Aorta (tissue), 5 donors: ENCODE measurements at regions not wholly inside any gene's neighbourhood (a gene's known extent, or its start where the extent isn't known, plus 50 kb on each side); places are given as distances from the start of the nearest gene placed in this dataset.
"Not testable (repeated sequence)": the region's sequence is repeated elsewhere in the genome, so short reads cannot be mapped to it uniquely, and the experiment has no call there.

Experiments
- ATAC-seq: fragments of 200-7000 bp; cut with Tn5 transposase; one replicate; pipeline ENCODE4 v1.9.1; 2022; ENCODE audit warnings: moderate library complexity; ENCODE audit not compliant: low FRiP score
- DNase-seq, 2 donors: peaks; one replicate each; pipeline ENCODE4 v3.0.0-alpha.2; 2020
- H3K27ac ChIP-seq, 2 donors: one replicate each; pipeline ENCODE4 v1.5.1; 2013; ENCODE audit warnings: low read length in 2 of 2, mild to moderate bottlenecking in 2 of 2, moderate library complexity in 2 of 2, control low read depth in 1 of 2, inconsistent platforms in 1 of 2, low read depth in 1 of 2
- H3K27me3 ChIP-seq, 2 donors: one replicate each; pipeline ENCODE4 v1.6.1; 2013; ENCODE audit warnings: control low read depth in 1 of 2, low read length in 1 of 2, mild to moderate bottlenecking in 1 of 2, moderate library complexity in 1 of 2; ENCODE audit not compliant: insufficient read depth in 2 of 2, control insufficient read depth in 1 of 2
- H3K36me3 ChIP-seq, 2 donors: one replicate each; pipeline ENCODE4 v1.6.1; 2013; ENCODE audit warnings: control low read depth in 1 of 2, low read length in 1 of 2, mild to moderate bottlenecking in 1 of 2; ENCODE audit not compliant: insufficient read depth in 2 of 2, control insufficient read depth in 1 of 2
- H3K4me1 ChIP-seq, 2 donors: one replicate each; pipeline ENCODE4 v1.6.1; 2013; ENCODE audit warnings: low read length in 2 of 2, control low read depth in 1 of 2, mild to moderate bottlenecking in 1 of 2, moderate library complexity in 1 of 2; ENCODE audit not compliant: insufficient read depth in 2 of 2, control insufficient read depth in 1 of 2
- H3K4me3 ChIP-seq, 2 donors: one replicate each; pipeline ENCODE4 v1.5.1; 2013; ENCODE audit warnings: low read length in 2 of 2, control low read depth in 1 of 2, mild to moderate bottlenecking in 1 of 2
- H3K9me3 ChIP-seq: one replicate; pipeline ENCODE4 v1.6.1; 2013; ENCODE audit warnings: mild to moderate bottlenecking, low read length; ENCODE audit not compliant: control insufficient read depth
- WGBS, 2 donors: extraction: QIAGEN DNeasy Blood & Tissue Kit; methylation state at CpG; one replicate each; pipeline ENCODE4 v1.1.7; 2013; 5-methylcytosine and 5-hydroxymethylcytosine counted together
- intact Hi-C, 2 donors: fragments of 100-400 bp; cut with DNase I; formaldehyde crosslinking; loops; one replicate each; pipeline versions ENCODE4 v1.14.2 to v1.15.0; 2022
- donor health status: healthy with polysubstance abuse.
- donor health status: Bipolar disorder and iron deficiency.
- donor health status: DM: no; HTN: no; CAD: no.
- donor health status: DM: no; HTN: no; CAD: no.
- donor health status: DM: yes; HTN: yes; CAD: no.

DNA sequence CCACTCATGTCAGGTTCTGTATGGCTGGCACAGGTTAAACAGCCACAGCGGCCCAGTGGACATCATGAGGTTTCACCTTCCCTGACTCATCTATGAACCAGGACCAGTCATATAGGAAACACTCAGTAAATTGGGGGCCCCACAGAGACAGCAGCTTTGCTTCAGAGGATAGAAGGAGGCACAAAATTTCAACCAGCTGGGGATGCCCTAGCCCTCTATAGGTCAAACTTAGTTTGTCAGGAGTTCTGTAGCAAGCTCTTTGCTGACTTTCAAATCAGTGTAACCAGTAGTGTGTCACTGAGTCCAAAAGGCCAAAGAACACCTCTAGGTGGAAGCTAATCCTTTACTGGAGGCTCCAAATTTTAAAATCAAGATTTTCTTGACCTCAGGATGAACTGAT is 4157.8 kb upstream of the TPTE start:
- H3K4me3 ChIP-seq, H3K27me3 ChIP-seq, intact Hi-C loops, DNase-seq, H3K27ac ChIP-seq, H3K4me1 ChIP-seq, H3K36me3 ChIP-seq, ATAC-seq, H3K9me3 ChIP-seq: not testable (repeated sequence)
- no CpG with 5 or more reads among the region's 1 CpG for WGBS, 2 donors

GRCh38 chr21:6368824-6369223 is 4152.6 kb upstream of the TPTE start:
- DNase-seq: peak; percentile 0 to 2
- H3K27me3 ChIP-seq, H3K36me3 ChIP-seq, H3K4me3 ChIP-seq, H3K9me3 ChIP-seq, ATAC-seq, H3K4me1 ChIP-seq, intact Hi-C loops: not testable (repeated sequence)
- 2 to 4% methylated on average over 2 to 7 of the region's 7 CpGs for WGBS, 2 donors
- H3K27ac ChIP-seq: peak overlapping the region in 1 of 2 donors; percentile 76

DNA sequence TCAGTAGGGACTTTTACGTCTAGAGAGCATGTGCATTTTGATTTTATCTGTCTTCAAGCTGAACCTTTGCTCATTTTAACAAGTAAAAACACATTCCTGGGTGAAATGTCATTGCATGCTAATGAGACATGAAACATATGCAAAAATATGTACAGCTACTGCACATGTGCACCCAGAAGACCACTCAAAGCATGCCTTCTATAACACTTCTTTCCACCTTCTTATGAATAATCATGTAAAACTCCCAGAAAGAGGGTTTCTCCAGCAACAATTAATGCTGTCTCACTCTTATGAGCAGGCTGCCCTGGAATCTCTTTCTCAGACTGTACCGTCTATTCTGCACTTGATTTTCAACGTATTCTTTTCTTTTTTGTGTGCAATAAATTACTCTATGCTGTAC is 4148.1 kb upstream of the TPTE start:
- intact Hi-C loops, H3K36me3 ChIP-seq, H3K4me3 ChIP-seq, H3K27me3 ChIP-seq, H3K9me3 ChIP-seq, H3K27ac ChIP-seq, ATAC-seq, H3K4me1 ChIP-seq: not testable (repeated sequence)
- DNase-seq: peak in 1 of 2 donors; percentile 0
- WGBS, 2 donors: no CpG with 5 or more reads among the region's 3 CpGs

DNA sequence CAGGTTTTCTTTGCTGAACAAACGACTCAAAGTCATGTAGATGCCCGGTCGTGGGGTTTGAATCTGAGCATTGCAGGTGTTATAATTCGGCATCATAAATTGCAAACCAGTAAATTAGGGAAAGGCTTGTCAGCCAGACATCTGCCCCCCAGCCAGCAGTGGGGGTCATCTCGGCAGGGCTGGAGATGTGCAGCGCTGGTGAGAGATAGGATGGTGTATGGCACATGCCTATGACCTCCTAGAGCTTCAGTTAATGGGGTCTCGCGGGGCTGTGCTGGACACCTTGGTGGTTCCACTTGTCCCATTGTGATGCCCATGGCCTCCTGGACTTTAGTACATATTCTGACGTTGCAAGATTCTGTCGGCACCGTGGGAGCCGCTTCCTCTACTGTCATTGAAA is 4147.2 kb upstream of the TPTE start:
- WGBS, 2 donors: 24 to 28% methylated on average over 12 of the region's 12 CpGs
- intact Hi-C loops, H3K36me3 ChIP-seq: not testable (repeated sequence)

DNA sequence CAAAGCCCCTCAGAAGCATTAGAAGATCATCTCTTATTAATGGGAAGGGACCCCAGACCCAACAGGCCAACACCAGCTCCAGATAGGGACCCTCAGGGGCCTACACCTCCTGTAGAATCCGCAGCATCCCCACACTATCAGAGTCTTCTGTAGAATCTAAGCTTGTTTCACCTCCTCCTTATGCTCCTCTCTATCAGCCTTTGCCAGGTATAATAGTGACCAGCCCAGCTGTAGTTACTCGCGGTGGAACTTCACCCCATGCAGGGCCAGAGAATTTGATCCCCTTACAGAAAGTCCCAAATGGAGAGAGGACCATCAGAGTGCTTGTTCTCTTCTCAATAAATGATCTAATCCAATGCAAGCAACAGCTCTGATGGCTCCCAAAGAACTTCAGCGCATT is 4146.5 kb upstream of the TPTE start:
- H3K27me3 ChIP-seq, H3K4me3 ChIP-seq, H3K27ac ChIP-seq, intact Hi-C loops, ATAC-seq, H3K9me3 ChIP-seq, H3K4me1 ChIP-seq, H3K36me3 ChIP-seq: not testable (repeated sequence)
- WGBS, 2 donors: 70 to 78% methylated on average over 4 of the region's 4 CpGs
- peak; percentile 30 to 49 for DNase-seq

More for the DNA sequence above, 4147.2 kb upstream of the TPTE start:
- peak; percentile 72 to 76 for DNase-seq
- H3K9me3 ChIP-seq, H3K4me1 ChIP-seq, ATAC-seq, H3K27me3 ChIP-seq, H3K27ac ChIP-seq, H3K4me3 ChIP-seq: not testable (repeated sequence)

DNA sequence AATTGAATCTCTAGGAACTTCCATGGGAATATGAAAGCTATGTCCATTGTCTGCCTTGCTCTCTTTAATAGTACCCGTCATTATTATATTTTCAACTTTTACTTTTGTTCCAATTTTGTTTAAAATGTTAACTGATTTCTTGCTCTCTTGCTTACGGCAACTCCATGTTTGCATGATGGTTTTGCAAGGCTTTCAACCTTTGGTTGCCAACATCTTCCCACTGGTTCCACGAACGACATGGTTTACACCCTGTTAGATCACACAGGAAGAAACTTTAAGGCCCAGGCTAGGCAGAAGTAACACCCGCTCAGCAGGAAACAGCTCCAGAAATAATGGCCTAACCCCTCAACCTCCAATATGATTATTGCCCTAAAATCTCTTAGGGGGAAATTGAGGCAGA is 4145.6 kb upstream of the TPTE start:
- intact Hi-C loops: not testable (repeated sequence)

GRCh38 chr21:6376321-6377070 is 4144.9 kb upstream of the TPTE start:
- H3K27ac ChIP-seq, H3K27me3 ChIP-seq, H3K9me3 ChIP-seq, ATAC-seq, H3K4me3 ChIP-seq, intact Hi-C loops, H3K4me1 ChIP-seq, H3K36me3 ChIP-seq: not testable (repeated sequence)
- DNase-seq: peak; percentile 10 to 38
- 72 to 78% methylated on average over 9 of the region's 9 CpGs for WGBS, 2 donors

More for the DNA sequence above, 4145.6 kb upstream of the TPTE start:
- not testable (repeated sequence) for H3K4me1 ChIP-seq, H3K4me3 ChIP-seq, ATAC-seq, H3K9me3 ChIP-seq, H3K27me3 ChIP-seq, H3K27ac ChIP-seq, DNase-seq, H3K36me3 ChIP-seq
- 54 to 58% methylated on average over 3 to 4 of the region's 5 CpGs for WGBS, 2 donors
